ENCODE measurements at regions not wholly inside any gene's neighbourhood (a gene's known extent, or its start where the extent isn't known, plus 50 kb on each side); places are given as distances from the start of the nearest gene placed in this dataset.
"Not testable (repeated sequence)": the region's sequence is repeated elsewhere in the genome, so short reads cannot be mapped to it uniquely, and the experiment has no call there.

DNA sequence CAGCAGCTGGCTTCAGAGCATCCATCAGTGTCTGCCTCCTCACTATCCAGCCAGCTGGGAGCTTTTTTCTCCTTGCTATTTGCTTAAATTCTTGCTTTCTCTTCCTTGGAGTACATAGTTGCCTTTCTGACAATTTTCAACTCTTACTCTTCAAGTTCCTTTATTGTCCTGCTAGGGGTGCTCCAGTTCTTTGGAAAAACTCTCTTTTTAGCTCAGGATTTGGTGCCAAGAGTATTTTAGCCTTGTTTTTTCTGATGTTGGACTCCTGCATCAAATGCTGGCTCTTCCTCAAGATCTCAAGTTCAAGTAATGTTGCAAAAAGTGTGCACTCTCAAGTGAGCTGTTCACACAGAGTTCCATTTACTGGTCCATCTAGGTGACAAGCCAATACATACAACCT is 126.4 kb downstream of the KDR start:
- no peak for DNase-seq (ENCODE audit: low read depth)
- H3K4me3 ChIP-seq (ENCODE audit: low read depth, low read length), result no peak overlapping the region
- TF ChIP-seq, protein P1, sequence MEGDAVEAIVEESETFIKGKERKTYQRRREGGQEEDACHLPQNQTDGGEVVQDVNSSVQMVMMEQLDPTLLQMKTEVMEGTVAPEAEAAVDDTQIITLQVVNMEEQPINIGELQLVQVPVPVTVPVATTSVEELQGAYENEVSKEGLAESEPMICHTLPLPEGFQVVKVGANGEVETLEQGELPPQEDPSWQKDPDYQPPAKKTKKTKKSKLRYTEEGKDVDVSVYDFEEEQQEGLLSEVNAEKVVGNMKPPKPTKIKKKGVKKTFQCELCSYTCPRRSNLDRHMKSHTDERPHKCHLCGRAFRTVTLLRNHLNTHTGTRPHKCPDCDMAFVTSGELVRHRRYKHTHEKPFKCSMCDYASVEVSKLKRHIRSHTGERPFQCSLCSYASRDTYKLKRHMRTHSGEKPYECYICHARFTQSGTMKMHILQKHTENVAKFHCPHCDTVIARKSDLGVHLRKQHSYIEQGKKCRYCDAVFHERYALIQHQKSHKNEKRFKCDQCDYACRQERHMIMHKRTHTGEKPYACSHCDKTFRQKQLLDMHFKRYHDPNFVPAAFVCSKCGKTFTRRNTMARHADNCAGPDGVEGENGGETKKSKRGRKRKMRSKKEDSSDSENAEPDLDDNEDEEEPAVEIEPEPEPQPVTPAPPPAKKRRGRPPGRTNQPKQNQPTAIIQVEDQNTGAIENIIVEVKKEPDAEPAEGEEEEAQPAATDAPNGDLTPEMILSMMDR (IDR thresholded peaks at IDR 0.05; ENCODE audit: control insufficient read depth, extremely low read depth, insufficient read depth), result peak; percentile 38

DNA sequence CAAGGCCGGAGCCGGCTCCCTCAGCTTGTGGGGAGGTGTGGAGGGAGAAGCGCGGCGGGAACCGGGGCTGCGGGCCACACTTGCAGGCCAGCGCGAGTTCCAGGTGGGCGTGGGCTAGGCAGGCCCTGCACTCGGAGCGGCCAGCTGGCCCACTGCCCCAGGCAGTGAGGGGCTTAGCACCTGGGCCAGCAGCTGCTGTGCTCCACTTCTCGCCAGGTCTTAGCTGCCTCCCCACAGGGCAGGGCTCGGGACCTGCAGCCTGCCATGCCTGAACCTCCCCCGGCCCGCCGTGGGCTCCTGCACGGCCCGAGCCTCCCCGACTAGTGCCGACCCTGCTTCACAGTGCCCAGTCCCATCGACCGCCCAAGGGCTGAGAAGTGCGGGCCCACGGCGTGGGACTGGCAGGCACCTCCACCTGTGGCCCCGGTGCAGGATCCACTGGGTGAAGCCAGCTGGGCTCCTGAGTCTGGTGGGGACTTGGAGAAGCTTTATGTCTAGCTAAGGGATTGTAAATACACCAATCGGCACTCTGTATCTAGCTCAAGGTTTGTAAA is 131.8 kb downstream of the KDR start:
- not testable (repeated sequence) for DNase-seq (ENCODE audit: low read depth); H3K4me3 ChIP-seq (ENCODE audit: low read depth, low read length)

DNA sequence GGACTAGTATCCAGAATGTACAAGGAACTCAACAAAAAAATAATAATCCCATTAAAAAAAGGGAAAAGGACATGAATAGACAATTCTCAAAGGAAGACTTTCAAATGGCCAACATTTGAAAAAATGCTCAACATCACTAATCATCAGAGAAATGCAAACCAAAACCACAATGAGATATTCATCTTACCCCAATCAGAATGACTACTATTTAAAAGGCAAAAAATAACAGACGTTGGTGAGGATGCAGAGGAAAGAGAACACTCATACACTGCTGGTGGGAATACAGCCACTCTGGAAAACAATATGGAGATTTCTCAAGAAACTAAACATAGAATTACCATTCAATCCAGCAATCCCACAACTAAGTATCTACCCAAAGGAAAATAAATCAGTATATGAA is 133.1 kb downstream of the KDR start:
- no peak overlapping the region for H3K4me3 ChIP-seq (ENCODE audit: low read depth, low read length)
- DNase-seq (ENCODE audit: low read depth), result no peak
- TF ChIP-seq, protein P1 (IDR thresholded peaks at IDR 0.05; ENCODE audit: control insufficient read depth, extremely low read depth, insufficient read depth), result no peak

DNA sequence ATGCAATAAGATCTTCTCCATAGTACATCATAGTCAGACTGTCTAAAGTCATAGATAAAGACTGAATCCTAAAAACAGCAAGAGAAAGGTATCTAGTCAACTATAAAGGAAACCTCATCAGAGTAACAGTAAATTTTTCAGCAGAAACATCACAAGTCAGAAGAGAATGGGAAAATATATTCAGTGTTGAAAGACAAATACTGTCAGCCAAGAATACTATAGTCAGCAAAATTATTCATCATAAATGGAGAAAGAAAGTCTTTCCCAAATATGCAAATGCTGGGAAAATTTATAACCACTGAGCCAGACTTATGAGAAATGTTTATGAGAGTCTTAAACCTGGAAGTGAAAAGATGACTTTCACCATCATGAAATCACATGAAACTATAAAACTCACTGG is 136.7 kb downstream of the KDR start:
- no peak overlapping the region for H3K4me3 ChIP-seq (ENCODE audit: low read depth, low read length)
- TF ChIP-seq, protein P1 (IDR thresholded peaks at IDR 0.05; ENCODE audit: control insufficient read depth, extremely low read depth, insufficient read depth), result no peak
- DNase-seq (ENCODE audit: low read depth), result no peak

DNA sequence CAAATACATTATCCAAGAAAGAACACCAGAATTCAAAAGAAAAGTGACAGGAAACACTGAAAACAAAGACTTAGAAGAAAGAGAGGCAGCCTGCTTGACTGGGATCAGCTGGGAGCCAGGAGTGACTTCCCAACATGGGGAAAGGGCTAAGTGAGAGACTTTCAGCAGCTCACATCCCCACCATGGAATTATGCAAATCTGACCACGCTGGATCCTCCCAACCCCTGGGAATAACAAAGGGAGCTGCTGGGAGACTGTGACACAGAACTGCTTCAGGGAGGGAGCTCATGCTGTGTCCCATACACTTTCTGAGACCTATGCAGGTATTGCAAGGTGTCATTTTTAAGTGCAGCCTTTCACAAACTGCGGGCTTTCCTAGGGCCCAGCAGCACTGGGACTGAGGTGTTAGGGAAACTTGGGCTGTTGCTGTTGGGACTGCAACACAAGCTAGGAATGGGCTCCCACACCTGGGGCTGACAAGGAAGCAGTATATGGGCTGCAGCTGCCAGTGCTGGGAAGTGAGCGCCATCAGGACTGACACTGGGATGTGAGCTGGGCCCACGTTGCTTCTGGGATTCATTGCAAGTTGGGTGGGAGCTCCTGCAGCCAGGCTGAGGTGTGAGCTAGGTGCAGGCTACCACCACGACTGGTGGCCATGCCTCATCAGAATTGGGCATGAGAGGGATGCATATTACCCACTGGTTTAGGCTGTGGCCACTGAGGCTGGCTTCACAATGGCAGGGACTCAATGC is 139.1 kb downstream of the KDR start:
- H3K4me3 ChIP-seq (ENCODE audit: low read depth, low read length), result no peak overlapping the region
- TF ChIP-seq, protein P1 (IDR thresholded peaks at IDR 0.05; ENCODE audit: control insufficient read depth, extremely low read depth, insufficient read depth), result no peak
- no peak for DNase-seq (ENCODE audit: low read depth)

DNA sequence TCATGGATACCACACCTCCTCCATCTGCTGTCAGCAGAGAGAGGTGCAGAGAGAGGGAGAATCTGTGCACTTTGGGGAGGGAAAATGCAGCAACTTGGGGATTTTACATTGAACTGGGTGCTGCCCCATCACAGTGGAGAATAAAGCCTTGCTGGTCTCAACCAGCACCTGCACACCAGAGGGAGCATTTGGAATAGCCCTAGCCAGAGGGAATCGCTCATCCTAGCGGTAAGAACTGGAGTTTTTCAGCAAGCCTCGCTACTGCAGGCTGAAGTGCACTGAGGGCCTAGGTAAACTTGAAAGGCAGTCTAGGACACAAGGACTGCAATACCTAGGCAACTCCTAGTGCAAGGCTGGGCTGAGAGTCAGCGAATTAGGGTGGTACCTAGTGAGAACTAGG is 148.7 kb downstream of the KDR start:
- TF ChIP-seq, protein P1 (IDR thresholded peaks at IDR 0.05; ENCODE audit: control insufficient read depth, extremely low read depth, insufficient read depth), result peak; percentile 51
- no peak for DNase-seq (ENCODE audit: low read depth)

DNA sequence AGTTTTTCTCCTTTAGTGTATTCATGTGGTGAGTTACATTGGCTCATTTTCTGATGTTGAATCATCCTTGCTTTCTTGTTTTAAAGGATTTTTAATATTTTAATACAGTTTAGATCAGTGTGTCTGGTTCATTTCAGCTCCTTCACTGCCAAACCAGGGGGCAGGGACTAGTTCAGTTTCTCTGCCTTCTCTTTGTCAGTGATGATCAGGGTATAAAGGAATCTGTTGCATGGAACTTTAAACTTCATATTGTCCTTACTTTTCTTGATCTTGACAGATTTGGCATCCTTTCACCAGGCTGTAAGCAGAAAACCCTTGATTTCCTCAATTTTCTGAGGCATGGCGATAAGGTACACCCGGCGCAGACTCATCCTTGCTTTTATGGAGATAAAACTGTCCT is 149.4 kb downstream of the KDR start:
- TF ChIP-seq, protein P1 (IDR thresholded peaks at IDR 0.05; ENCODE audit: control insufficient read depth, extremely low read depth, insufficient read depth), result no peak
- no peak for DNase-seq (ENCODE audit: low read depth)
- no peak overlapping the region for H3K4me3 ChIP-seq (ENCODE audit: low read depth, low read length)

More for the DNA sequence above, 148.7 kb downstream of the KDR start:
- no peak overlapping the region for H3K4me3 ChIP-seq (ENCODE audit: low read depth, low read length)

Measured in LNCaP clone FGC (cell line).